HCT116 (cell line): ENCODE measurements at regions not wholly inside any gene's neighbourhood (a gene's known extent, or its start where the extent isn't known, plus 50 kb on each side); places are given as distances from the start of the nearest gene placed in this dataset.

Experiments used
- ATAC-seq: fragments of 200-7000 bp; cut with Tn5 transposase; 2 replicates; pipeline ENCODE4 v1.9.1; 2020; ENCODE audit warnings: mild to moderate bottlenecking, moderate library complexity
- BruUV-seq: library from RNA; stranded (reverse); fragments of 400-500 nt; replicated peaks from 2 replicates; lab custom pipeline; 2021; lab: Mats Ljungman, UMichigan
- CTCF ChIA-PET: fragments of 300-600 bp; sonication (Branson Sonifier 250); formaldehyde crosslinking; loops from one replicate; lab custom pipeline; 2021; ENCODE audit warnings: antibody characterized with exemption; lab: Charles Lee
- POLR2A ChIA-PET: fragments of 300-600, 350-600 bp; sonication (Branson Sonifier 250); formaldehyde crosslinking; loops from one replicate; lab custom pipeline; 2021; ENCODE audit warnings: antibody characterized with exemption; lab: Charles Lee
- RAD21 ChIA-PET, 2 experiments: fragments of 300-600 bp; sonication (Branson Sonifier 250); formaldehyde crosslinking; loops; one replicate each; lab custom pipeline; 2023; ENCODE audit warnings: low total read pairs in 2 of 2; ENCODE audit not compliant: uncharacterized antibody in 2 of 2, unreplicated experiment in 2 of 2, low non-redundant PET in 1 of 2; lab: Charles Lee
- DNase-seq: peaks from one replicate; pipeline ENCODE4 v3.0.0-alpha.2; 2010; ENCODE audit warnings: low read depth, low spot score
- H2AFZ ChIP-seq: fragments of 200-600 bp; shearing (Covaris generic), sonication (generic); 2 replicates; pipeline ENCODE4 v1.6.1; 2017; ENCODE audit warnings: low read depth, mixed run types, mixed read lengths, antibody characterized with exemption, low read length; ENCODE audit not compliant: poor library complexity, severe bottlenecking
- H3K27ac ChIP-seq: 2 replicates; pipeline ENCODE4 v1.5.1; 2012; ENCODE audit warnings: low read depth, low read length
- H3K27me3 ChIP-seq: fragments of 200-600 bp; sonication (generic); 2 replicates; pipeline ENCODE4 v1.6.1; 2016; ENCODE audit warnings: mixed run types, low read length, mixed read lengths; ENCODE audit not compliant: insufficient read depth
- H3K36me3 ChIP-seq, 2 experiments: fragments of 200-500 bp in 1 of 2; fragments of 200-600 bp in 1 of 2; sonication (Bioruptor generic) in 1 of 2; sonication (generic) in 1 of 2; 2 replicates each; pipeline versions ENCODE4 v1.5.1 to v1.6.1; 2014 to 2016; ENCODE audit warnings: low read length in 2 of 2, inconsistent platforms in 1 of 2, mixed read lengths in 1 of 2, mixed run types in 1 of 2; ENCODE audit not compliant: insufficient read depth in 2 of 2, control insufficient read depth in 1 of 2
- H3K4me1 ChIP-seq, 2 experiments: fragments of 200-600 bp in 1 of 2; sonication (generic) in 1 of 2; 2 replicates each; pipeline versions ENCODE4 v1.5.1 to v1.6.1; 2012 to 2017; ENCODE audit warnings: low read length in 2 of 2, inconsistent platforms in 1 of 2, mild to moderate bottlenecking in 1 of 2, mixed read lengths in 1 of 2, mixed run types in 1 of 2, moderate library complexity in 1 of 2; ENCODE audit not compliant: insufficient read depth in 2 of 2, control insufficient read depth in 1 of 2
- H3K4me2 ChIP-seq: fragments of 200-600 bp; sonication (generic); 2 replicates; pipeline ENCODE4 v1.6.1; 2017; ENCODE audit warnings: mixed run types, low read length, mixed read lengths
- H3K4me3 ChIP-seq, 2 experiments: fragments of 200-600 bp in 1 of 2; sonication (generic) in 1 of 2; replicated peaks in 1 of 2; 2 replicates each; pipeline ENCODE4 v1.5.1; 2011 to 2016; ENCODE audit warnings: low read length in 2 of 2, control low read depth in 1 of 2, low read depth in 1 of 2, mild to moderate bottlenecking in 1 of 2, mixed read lengths in 1 of 2, mixed run types in 1 of 2
- H3K79me2 ChIP-seq: fragments of 200-600 bp; sonication (generic); 2 replicates; pipeline ENCODE4 v1.6.1; 2017; ENCODE audit warnings: mild to moderate bottlenecking, mixed run types, low read length, moderate library complexity, mixed read lengths; ENCODE audit not compliant: insufficient read depth
- H3K9ac ChIP-seq: fragments of 200-600 bp; sonication (generic); 2 replicates; pipeline ENCODE4 v1.6.1; 2016; ENCODE audit warnings: low read length, mixed read lengths
- H3K9me2 ChIP-seq: fragments of 200-600 bp; sonication (generic), shearing (Covaris generic); 2 replicates; pipeline ENCODE4 v1.6.1; 2017; ENCODE audit warnings: mixed run types, mild to moderate bottlenecking, moderate library complexity; ENCODE audit not compliant: insufficient read depth
- H3K9me3 ChIP-seq, 2 experiments: fragments of 200-500 bp in 1 of 2; fragments of 200-600 bp in 1 of 2; sonication (Bioruptor generic) in 1 of 2; sonication (generic) in 1 of 2; 2 replicates each; pipeline ENCODE4 v1.6.1; 2014 to 2017; ENCODE audit warnings: low read length in 2 of 2, mixed read lengths in 2 of 2, inconsistent platforms in 1 of 2, low read depth in 1 of 2, mild to moderate bottlenecking in 1 of 2, mixed run types in 1 of 2, moderate library complexity in 1 of 2; ENCODE audit not compliant: control insufficient read depth in 1 of 2, insufficient read depth in 1 of 2
- H4K20me1 ChIP-seq: fragments of 200-600 bp; sonication (generic), shearing (Covaris generic); 2 replicates; pipeline ENCODE4 v1.6.1; 2017; ENCODE audit warnings: mixed run types, mild to moderate bottlenecking, moderate library complexity; ENCODE audit not compliant: insufficient read depth
- CBX3 ChIP-seq: IDR thresholded peaks from 2 replicates; pipeline ENCODE4 v1.6.1; 2012; ENCODE audit warnings: low read depth
- RAD21 ChIP-seq: IDR thresholded peaks from 2 replicates; pipeline ENCODE4 v1.6.1; 2012; ENCODE audit warnings: low read depth, mild to moderate bottlenecking
- SP1 ChIP-seq: IDR thresholded peaks from 2 replicates; pipeline ENCODE4 v1.6.1; 2012; ENCODE audit warnings: low read depth
- YY1 ChIP-seq: IDR thresholded peaks from 2 replicates; pipeline ENCODE4 v1.6.1; 2011; ENCODE audit warnings: low read length, low read depth, moderate library complexity, mild to moderate bottlenecking; ENCODE audit not compliant: insufficient replicate concordance; ENCODE audit errors: extremely low read depth
- intact Hi-C: fragments of 100-400 bp; cut with micrococcal nuclease; formaldehyde crosslinking; loops from 2 replicates; pipeline ENCODE4 v1.10.0; 2022
- TF ChIP-seq, protein P1 (sequence below): IDR thresholded peaks from 2 replicates; pipeline ENCODE4 v1.6.1; 2012
- TF ChIP-seq, protein P2 (sequence below): IDR thresholded peaks from 2 replicates; pipeline ENCODE4 v1.6.1; 2011; ENCODE audit warnings: mild to moderate bottlenecking, low read length, moderate library complexity; ENCODE audit not compliant: insufficient replicate concordance; ENCODE audit errors: extremely low read depth
- TF ChIP-seq, protein P3 (sequence below): IDR thresholded peaks from 2 replicates; pipeline ENCODE4 v1.6.1; 2012
- TF ChIP-seq, protein P4 (sequence below), 3 experiments: fragments of 200-600 bp in 1 of 3; sonication (generic) in 1 of 3; IDR thresholded peaks in 2 of 3; conservative IDR thresholded peaks in 1 of 3; 2 replicates each; pipeline ENCODE4 v1.5.1; 2012 to 2017; ENCODE audit warnings: low read depth in 2 of 3, low read length in 2 of 3, antibody characterized with exemption in 1 of 3, borderline replicate concordance in 1 of 3, control low read depth in 1 of 3, mild to moderate bottlenecking in 1 of 3, mixed read lengths in 1 of 3, mixed run types in 1 of 3, moderate library complexity in 1 of 3; ENCODE audit not compliant: insufficient read depth in 1 of 3

DNA sequence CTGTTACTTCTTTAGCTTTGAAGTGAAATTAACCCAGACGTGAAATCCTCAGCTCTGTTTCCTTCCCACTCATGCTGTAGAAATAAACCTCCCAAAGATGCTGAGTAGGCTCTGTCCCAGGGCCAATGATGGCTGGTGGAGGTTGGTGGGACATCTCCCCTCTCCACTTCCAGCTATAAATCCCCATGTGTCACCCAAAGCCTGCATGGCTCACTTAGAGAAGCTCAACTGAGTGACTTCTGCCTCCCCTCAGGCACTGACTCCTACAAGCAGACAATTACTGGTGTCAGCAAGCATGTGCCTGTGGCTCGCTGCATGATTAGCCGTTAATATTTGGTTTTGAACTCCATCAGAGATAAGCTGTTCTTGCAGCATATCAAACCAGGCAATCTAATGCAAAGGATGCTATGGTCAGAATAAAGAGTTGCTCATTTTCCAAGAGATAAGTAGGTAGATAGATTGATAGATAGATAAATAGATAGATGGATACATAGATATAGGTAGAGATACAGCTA lies 569.5 kb upstream of the WWC1 start:
- POLR2A ChIA-PET: no interaction called here
- Histone ChIP-seq H3K9ac (no peak overlapping the region), H3K36me3 (no peaks in the 10 kb centered on the region), H3K4me2 (no peak overlapping the region), H3K27me3 (no peaks in the 10 kb centered on the region), H4K20me1 (no peaks in the 10 kb centered on the region), H2AFZ (no peak overlapping the region), H3K9me2 (no peaks in the 10 kb centered on the region), H3K9me3 (no peaks in the 10 kb centered on the region), H3K4me3 (no peak overlapping the region)
- DNase-seq (no peak), ATAC-seq (no peak)
- TF ChIP-seq, protein P1, sequence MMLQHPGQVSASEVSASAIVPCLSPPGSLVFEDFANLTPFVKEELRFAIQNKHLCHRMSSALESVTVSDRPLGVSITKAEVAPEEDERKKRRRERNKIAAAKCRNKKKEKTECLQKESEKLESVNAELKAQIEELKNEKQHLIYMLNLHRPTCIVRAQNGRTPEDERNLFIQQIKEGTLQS: no peak
- TF ChIP-seq, protein P2, sequence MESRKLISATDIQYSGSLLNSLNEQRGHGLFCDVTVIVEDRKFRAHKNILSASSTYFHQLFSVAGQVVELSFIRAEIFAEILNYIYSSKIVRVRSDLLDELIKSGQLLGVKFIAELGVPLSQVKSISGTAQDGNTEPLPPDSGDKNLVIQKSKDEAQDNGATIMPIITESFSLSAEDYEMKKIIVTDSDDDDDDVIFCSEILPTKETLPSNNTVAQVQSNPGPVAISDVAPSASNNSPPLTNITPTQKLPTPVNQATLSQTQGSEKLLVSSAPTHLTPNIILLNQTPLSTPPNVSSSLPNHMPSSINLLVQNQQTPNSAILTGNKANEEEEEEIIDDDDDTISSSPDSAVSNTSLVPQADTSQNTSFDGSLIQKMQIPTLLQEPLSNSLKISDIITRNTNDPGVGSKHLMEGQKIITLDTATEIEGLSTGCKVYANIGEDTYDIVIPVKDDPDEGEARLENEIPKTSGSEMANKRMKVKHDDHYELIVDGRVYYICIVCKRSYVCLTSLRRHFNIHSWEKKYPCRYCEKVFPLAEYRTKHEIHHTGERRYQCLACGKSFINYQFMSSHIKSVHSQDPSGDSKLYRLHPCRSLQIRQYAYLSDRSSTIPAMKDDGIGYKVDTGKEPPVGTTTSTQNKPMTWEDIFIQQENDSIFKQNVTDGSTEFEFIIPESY: no peak
- no peak for TF ChIP-seq CBX3
- TF ChIP-seq, all 23 proteins: peak for 0
- Histone ChIP-seq H3K27ac (no peak overlapping the region), H3K79me2 (no peaks in the 10 kb centered on the region), H3K4me1 (peaks cover 0 to 9% of the 10 kb centered on the region in 2 experiments; a peak in 2 of 4 replicates)
- intact Hi-C loops: loop anchor here (2.0 kb wide), 1 partner anchor 497 kb away; no protein-coding TSS in a partner anchor
- RAD21 ChIA-PET: no interaction called here
- no TSS peak for BruUV-seq
- CTCF ChIA-PET: interaction anchor here (1.0 to 2.4 kb wide), 2 partner anchors 22 to 325 kb away, joined by 6 to 10 read pairs; no protein-coding TSS in a partner anchor

DNA sequence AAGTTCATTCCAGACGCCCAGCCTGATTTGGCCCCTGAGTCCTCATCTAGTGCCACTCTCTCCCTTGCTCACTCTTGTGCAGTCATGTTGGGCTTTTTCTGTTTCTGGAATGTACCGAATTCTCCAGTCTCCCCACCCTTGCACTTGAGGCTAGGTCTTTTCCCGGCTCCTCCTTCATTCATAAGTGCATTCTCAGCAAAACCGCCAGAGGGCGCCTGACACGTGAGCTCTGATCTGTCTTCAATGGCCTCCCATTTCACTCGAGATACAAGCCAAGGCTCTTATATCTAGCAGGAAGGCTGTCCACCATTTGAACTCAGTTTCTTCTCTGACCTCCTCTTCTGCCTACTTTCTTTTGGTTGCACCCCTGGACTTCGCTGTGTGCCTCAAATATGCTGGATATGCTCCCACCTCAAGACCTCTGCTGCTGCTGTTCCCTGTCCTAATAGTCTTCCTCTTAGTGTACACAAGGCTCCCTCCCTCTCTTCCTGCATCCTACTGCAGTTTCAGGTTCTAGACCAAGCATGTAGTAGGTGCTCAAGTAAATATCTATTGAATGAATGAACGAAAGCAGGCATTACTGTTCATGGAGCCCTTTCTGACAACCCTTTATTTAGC lies 568.1 kb upstream of the WWC1 start:
- Histone ChIP-seq H3K9ac (no peak overlapping the region), H3K27ac (no peak overlapping the region), H3K4me3 (no peak overlapping the region), H3K4me1 (peaks cover 0 to 9% of the 10 kb centered on the region in 2 experiments; a peak in 2 of 4 replicates), H2AFZ (peak overlapping the region; percentile 97), H4K20me1 (no peaks in the 10 kb centered on the region), H3K27me3 (no peaks in the 10 kb centered on the region), H3K36me3 (no peaks in the 10 kb centered on the region), H3K9me3 (no peaks in the 10 kb centered on the region), H3K4me2 (peak overlapping the region; percentile 11), H3K79me2 (no peaks in the 10 kb centered on the region), H3K9me2 (no peaks in the 10 kb centered on the region)
- CTCF ChIA-PET: interaction anchor here (0.9 to 2.4 kb wide), 7 partner anchors 9 to 495 kb away, joined by 3 to 10 read pairs (median 4); no protein-coding TSS in a partner anchor
- no TSS peak for BruUV-seq
- POLR2A ChIA-PET: no interaction called here
- DNase-seq: peak; percentile 72
- RAD21 ChIA-PET: no interaction called here
- ATAC-seq: peak; percentile 98
- intact Hi-C loops: loop anchor here (1.0 to 2.0 kb wide), 2 partner anchors 324 to 495 kb away; no protein-coding TSS in a partner anchor
- TF ChIP-seq YY1: peak; percentile 91
- peak; percentile 76; the same call in 1 of the 2 replicates for TF ChIP-seq CBX3
- TF ChIP-seq, protein P3, sequence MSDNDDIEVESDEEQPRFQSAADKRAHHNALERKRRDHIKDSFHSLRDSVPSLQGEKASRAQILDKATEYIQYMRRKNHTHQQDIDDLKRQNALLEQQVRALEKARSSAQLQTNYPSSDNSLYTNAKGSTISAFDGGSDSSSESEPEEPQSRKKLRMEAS: peak; percentile 86
- TF ChIP-seq, protein P1: no peak
- TF ChIP-seq, protein P2: no peak
- no peak for TF ChIP-seq SP1
- peak; percentile 66 for TF ChIP-seq RAD21
- TF ChIP-seq, protein P4, sequence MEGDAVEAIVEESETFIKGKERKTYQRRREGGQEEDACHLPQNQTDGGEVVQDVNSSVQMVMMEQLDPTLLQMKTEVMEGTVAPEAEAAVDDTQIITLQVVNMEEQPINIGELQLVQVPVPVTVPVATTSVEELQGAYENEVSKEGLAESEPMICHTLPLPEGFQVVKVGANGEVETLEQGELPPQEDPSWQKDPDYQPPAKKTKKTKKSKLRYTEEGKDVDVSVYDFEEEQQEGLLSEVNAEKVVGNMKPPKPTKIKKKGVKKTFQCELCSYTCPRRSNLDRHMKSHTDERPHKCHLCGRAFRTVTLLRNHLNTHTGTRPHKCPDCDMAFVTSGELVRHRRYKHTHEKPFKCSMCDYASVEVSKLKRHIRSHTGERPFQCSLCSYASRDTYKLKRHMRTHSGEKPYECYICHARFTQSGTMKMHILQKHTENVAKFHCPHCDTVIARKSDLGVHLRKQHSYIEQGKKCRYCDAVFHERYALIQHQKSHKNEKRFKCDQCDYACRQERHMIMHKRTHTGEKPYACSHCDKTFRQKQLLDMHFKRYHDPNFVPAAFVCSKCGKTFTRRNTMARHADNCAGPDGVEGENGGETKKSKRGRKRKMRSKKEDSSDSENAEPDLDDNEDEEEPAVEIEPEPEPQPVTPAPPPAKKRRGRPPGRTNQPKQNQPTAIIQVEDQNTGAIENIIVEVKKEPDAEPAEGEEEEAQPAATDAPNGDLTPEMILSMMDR (IDR thresholded peaks at IDR 0.05 in 2 of 3, conservative IDR thresholded peaks at IDR 0.05 in 1 of 3; ENCODE audit: borderline replicate concordance in 1 of 3, insufficient read depth in 1 of 3, low read depth in 2 of 3, low read length in 2 of 3): peak; percentile 55 to 93 (median 88); a peak in 5 of 6 replicates
